ENCODE measurements at regions not wholly inside any gene's neighbourhood (a gene's known extent, or its start where the extent isn't known, plus 50 kb on each side); places are given as distances from the start of the nearest gene placed in this dataset.
A peak's percentile ranks its signal among the peaks of the same experiment; 100 is the strongest.
"Not testable (repeated sequence)": the region's sequence is repeated elsewhere in the genome, so short reads cannot be mapped to it uniquely, and the experiment has no call there.

- DNase-seq (ENCODE audit: low read depth in 2 of 2), result no peak
Measured at GRCh38 chr13:80527400-80527799, 186.5 kb upstream of the SPRY2 start.

- peak in 1 of 2 donors; percentile 41 for DNase-seq (ENCODE audit: low read depth in 2 of 2)
Measured at GRCh38 chr13:80524447-80525215, 183.7 kb upstream of the SPRY2 start.

- DNase-seq (ENCODE audit: low read depth in 2 of 2), result no peak
Measured at GRCh38 chr13:80523134-80523533, 182.2 kb upstream of the SPRY2 start.

- not testable (repeated sequence) for DNase-seq (ENCODE audit: low read depth in 2 of 2)
Measured at GRCh38 chr13:80522463-80522862, 181.5 kb upstream of the SPRY2 start.

GRCh38 chr13:80516818-80517348 lies 176.0 kb upstream of the SPRY2 start:
- no peak for DNase-seq (ENCODE audit: low read depth in 2 of 2)

GRCh38 chr13:80515296-80515695 lies 174.4 kb upstream of the SPRY2 start:
- no peak for DNase-seq (ENCODE audit: low read depth in 2 of 2)

GRCh38 chr13:80513196-80513595 lies 172.3 kb upstream of the SPRY2 start:
- no peak for DNase-seq (ENCODE audit: low read depth in 2 of 2)

- DNase-seq (ENCODE audit: low read depth in 2 of 2), result no peak
Measured at GRCh38 chr13:80510686-80511085, 169.8 kb upstream of the SPRY2 start.

- DNase-seq (ENCODE audit: low read depth in 2 of 2), result no peak
Measured at GRCh38 chr13:80509264-80509663, 168.3 kb upstream of the SPRY2 start.

- DNase-seq (ENCODE audit: low read depth in 2 of 2), result peak in 1 of 2 donors; percentile 12
Measured at GRCh38 chr13:80508031-80508430, 167.1 kb upstream of the SPRY2 start.

GRCh38 chr13:80504453-80504852 lies 163.5 kb upstream of the SPRY2 start:
- DNase-seq (ENCODE audit: low read depth in 2 of 2), result no peak

- DNase-seq (ENCODE audit: low read depth in 2 of 2), result no peak
Measured at GRCh38 chr13:80502359-80502758, 161.4 kb upstream of the SPRY2 start.

GRCh38 chr13:80501556-80501955 lies 160.6 kb upstream of the SPRY2 start:
- no peak for DNase-seq (ENCODE audit: low read depth in 2 of 2)

- DNase-seq (ENCODE audit: low read depth in 2 of 2), result no peak
Measured at GRCh38 chr13:80499536-80500290, 158.8 kb upstream of the SPRY2 start.

GRCh38 chr13:80498433-80498832 lies 157.5 kb upstream of the SPRY2 start:
- no peak for DNase-seq (ENCODE audit: low read depth in 2 of 2)

GRCh38 chr13:80497978-80498377 lies 157.1 kb upstream of the SPRY2 start:
- no peak for DNase-seq (ENCODE audit: low read depth in 2 of 2)

- no peak for DNase-seq (ENCODE audit: low read depth in 2 of 2)
Measured at GRCh38 chr13:80497439-80497838, 156.5 kb upstream of the SPRY2 start.

GRCh38 chr13:80496721-80497397 lies 155.9 kb upstream of the SPRY2 start:
- no peak for DNase-seq (ENCODE audit: low read depth in 2 of 2)

- not testable (repeated sequence) for DNase-seq (ENCODE audit: low read depth in 2 of 2)
Measured at GRCh38 chr13:80490491-80490943, 149.6 kb upstream of the SPRY2 start.

GRCh38 chr13:80486402-80486801 lies 145.5 kb upstream of the SPRY2 start:
- no peak for DNase-seq (ENCODE audit: low read depth in 2 of 2)

- DNase-seq (ENCODE audit: low read depth in 2 of 2), result no peak
Measured at GRCh38 chr13:80483157-80483556, 142.2 kb upstream of the SPRY2 start.

- DNase-seq (ENCODE audit: low read depth in 2 of 2), result no peak
Measured at GRCh38 chr13:80481588-80481987, 140.7 kb upstream of the SPRY2 start.
